Sciatic nerve (tissue), 2 donors: ENCODE measurements at regions not wholly inside any gene's neighbourhood (a gene's known extent, or its start where the extent isn't known, plus 50 kb on each side); places are given as distances from the start of the nearest gene placed in this dataset.
"Not testable (repeated sequence)": the region's sequence is repeated elsewhere in the genome, so short reads cannot be mapped to it uniquely, and the experiment has no call there.

Experiments
- ATAC-seq: fragments of 200-7000 bp; cut with Tn5 transposase; one replicate; pipeline ENCODE4 v1.9.1; 2020; ENCODE audit warnings: mild to moderate bottlenecking, moderate library complexity
- DNase-seq: peaks from one replicate; pipeline ENCODE4 v3.0.0-alpha.2; 2020; ENCODE audit warnings: low spot score
- intact Hi-C: fragments of 100-400 bp; cut with DNase I; formaldehyde crosslinking; loops from one replicate; pipeline ENCODE4 v1.14.2; 2022
- donor health status: DM: no; HTN: no; CAD: no.
- donor health status: DM: no; HTN: no; CAD: no.

GRCh38 chr3:6315906-6316305 lies 545.0 kb upstream of the GRM7 start:
- ATAC-seq = no peak
- intact Hi-C loops = loop anchor here (2.0 kb wide), 1 partner anchor 57 kb away; no protein-coding TSS in a partner anchor
- DNase-seq = no peak

DNA sequence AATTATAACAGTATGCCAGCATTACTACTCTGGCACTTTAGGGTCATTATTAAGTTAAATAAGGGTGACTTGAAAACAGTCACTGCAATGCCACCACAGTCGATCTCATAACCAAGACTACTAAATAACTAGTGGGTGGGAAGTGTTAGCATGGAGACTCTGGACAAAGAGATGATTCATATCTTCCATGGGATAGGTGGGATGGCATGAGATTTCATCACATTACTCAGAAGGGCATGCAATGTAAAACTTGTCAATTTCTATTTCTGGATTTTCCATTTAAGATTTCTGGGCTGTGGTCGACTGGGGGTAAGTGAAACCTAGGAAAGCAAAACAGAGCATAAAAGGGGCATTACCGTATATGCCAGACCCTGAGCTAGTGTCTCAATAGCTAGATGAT lies 538.9 kb upstream of the GRM7 start:
- DNase-seq (no peak), ATAC-seq (no peak)
- intact Hi-C loops = no loop called here

DNA sequence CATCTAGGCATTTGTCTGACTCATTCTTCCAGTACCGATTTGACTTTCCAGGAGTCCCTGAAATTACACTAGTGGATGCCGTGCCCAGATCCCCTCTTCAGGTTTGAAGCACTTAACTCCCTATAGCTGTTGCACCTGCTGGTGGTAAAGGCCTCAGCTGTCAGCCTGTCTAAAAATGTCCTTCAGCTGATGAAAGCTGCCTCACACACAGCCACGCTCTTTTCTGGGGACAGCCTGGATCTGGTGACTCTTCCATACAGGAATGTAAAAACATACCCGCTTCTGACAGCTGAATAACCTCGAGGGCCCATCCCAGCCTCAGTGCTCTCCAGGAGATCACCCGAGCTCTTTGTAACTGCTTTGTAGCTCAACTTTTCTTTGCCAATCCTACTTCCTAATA lies 534.1 kb upstream of the GRM7 start:
- intact Hi-C loops = no loop called here
- DNase-seq (no peak), ATAC-seq (no peak)

- intact Hi-C loops, ATAC-seq, DNase-seq: not testable (repeated sequence)
Observed at GRCh38 chr3:6340980-6341325, 520.0 kb upstream of the GRM7 start.

DNA sequence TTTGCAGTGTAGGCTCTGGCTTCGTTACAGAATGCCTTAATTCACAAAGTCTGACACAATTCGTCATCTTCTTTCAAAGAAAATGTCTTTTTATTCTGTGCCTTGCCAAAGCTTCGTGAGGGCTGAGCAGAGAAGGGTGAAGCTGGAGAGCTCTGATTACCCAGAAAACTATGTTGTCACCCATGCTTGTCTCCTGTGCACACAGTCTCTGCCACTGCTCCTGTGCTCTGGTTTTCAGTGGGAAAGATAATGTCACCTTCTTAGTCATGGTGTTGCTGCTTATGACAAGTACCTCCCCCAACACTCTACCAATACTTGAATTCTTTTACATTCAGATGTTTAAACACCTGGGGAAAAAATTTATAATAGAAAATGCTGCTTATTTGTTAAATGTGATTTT lies 509.2 kb upstream of the GRM7 start:
- no peak for ATAC-seq
- intact Hi-C loops = no loop called here

GRCh38 chr3:6354653-6355052 lies 506.3 kb upstream of the GRM7 start:
- DNase-seq (no peak), ATAC-seq (no peak)
- intact Hi-C loops = no loop called here

More for the DNA sequence above, 509.2 kb upstream of the GRM7 start:
- DNase-seq = no peak

DNA sequence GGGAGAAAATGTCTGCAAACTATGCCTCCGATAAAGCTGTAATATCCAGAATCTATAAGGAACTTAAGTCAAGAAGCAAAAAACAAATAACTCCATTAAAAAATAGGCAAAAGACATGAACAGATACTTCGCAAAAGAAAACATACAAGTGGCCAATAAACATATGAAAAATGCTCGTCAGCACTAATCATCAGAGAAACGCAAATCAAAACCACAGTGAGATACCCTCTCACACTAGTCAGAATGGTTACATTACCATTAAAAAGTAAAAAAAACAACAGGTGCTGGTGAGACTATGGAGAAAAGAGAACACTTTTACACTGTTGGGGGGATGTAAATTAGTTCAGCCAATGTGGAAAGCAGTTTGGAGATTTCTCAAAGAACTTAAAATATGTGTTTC lies 498.5 kb upstream of the GRM7 start:
- intact Hi-C loops = loop anchor here (10.0 kb wide), 1 partner anchor 1282 kb away; no protein-coding TSS in a partner anchor
- DNase-seq = no peak
- ATAC-seq = no peak

GRCh38 chr3:6367171-6367570 lies 493.7 kb upstream of the GRM7 start:
- DNase-seq (no peak), ATAC-seq (no peak)
- intact Hi-C loops = loop anchor here (10.0 kb wide), 1 partner anchor 1278 kb away; no protein-coding TSS in a partner anchor

DNA sequence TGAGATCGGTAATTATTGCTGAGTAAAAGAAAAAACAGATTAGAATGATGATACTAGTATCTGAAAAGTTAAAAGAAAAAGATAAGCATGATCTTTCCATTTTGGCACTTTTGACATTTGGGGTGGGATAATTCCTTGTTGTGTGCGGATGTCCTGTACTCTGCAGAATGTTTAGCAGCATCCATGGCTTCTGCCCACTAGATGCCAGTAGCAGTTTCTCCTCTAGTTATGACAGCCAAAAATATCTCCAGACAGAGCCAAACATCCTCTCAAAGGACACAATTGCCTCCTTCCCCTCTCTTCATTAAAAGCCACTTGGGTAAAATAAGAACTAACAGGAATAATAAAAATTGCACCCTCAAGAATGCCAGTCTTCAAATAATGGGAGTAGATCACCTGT lies 468.8 kb upstream of the GRM7 start:
- ATAC-seq = no peak
- intact Hi-C loops = no loop called here
- DNase-seq = no peak

DNA sequence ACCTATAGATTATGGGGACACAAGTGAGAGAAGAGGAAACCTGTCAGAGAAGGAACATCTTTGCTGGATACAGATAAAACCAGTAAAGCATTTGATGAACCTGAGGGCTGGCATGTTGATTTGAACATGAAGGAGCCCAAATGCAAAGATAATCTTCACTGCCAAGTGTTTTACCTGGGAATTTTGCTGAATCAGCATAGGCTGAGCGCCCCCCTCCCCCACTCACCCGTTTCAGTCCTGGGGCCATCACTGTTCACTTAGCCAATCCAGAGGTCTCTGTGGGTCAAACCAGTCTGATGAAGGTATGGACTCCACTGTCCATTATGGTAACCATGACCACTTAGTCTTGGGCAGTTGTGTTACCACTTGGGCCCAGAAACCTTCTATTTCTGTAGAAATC lies 466.0 kb upstream of the GRM7 start:
- intact Hi-C loops = no loop called here
- DNase-seq (no peak), ATAC-seq (no peak)

DNA sequence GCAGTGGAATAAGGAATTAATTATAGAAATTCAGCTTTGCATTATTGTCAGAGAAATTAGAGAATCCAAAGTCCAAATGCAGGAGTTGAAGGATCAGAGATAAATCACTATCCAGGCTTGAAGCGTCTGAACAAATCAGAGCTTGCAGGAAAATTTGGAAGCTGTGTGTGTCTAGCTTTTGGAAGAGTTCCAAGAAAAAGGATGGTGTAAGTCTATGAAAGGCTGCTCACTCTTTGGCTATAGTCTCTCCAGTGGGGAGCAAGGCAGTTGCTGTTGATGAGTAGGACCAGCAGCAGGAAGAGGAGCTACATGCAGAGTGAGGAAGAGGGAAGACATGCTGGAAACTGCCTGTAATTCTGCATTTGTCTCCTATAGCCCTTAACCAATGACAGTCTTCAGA lies 464.3 kb upstream of the GRM7 start:
- ATAC-seq = no peak
- intact Hi-C loops = no loop called here
- DNase-seq = no peak

GRCh38 chr3:6402666-6403065 lies 458.2 kb upstream of the GRM7 start:
- DNase-seq, intact Hi-C loops, ATAC-seq: not testable (repeated sequence)

GRCh38 chr3:6406923-6407322 lies 454.0 kb upstream of the GRM7 start:
- DNase-seq, ATAC-seq, intact Hi-C loops: not testable (repeated sequence)

GRCh38 chr3:6416049-6416661 lies 444.8 kb upstream of the GRM7 start:
- no peak for DNase-seq
- intact Hi-C loops = no loop called here

GRCh38 chr3:6417174-6417573 lies 443.7 kb upstream of the GRM7 start:
- intact Hi-C loops = no loop called here
- ATAC-seq = no peak

More at GRCh38 chr3:6416049-6416661, 444.8 kb upstream of the GRM7 start:
- no peak for ATAC-seq

GRCh38 chr3:6418485-6418884 lies 442.4 kb upstream of the GRM7 start:
- no peak for ATAC-seq
- no peak for DNase-seq
- intact Hi-C loops = no loop called here

More at GRCh38 chr3:6417174-6417573, 443.7 kb upstream of the GRM7 start:
- no peak for DNase-seq

GRCh38 chr3:6421666-6422445 lies 439.1 kb upstream of the GRM7 start:
- intact Hi-C loops = no loop called here
- DNase-seq = no peak
- no peak for ATAC-seq

GRCh38 chr3:6425289-6425820 lies 435.6 kb upstream of the GRM7 start:
- ATAC-seq (no peak), DNase-seq (no peak)
- intact Hi-C loops = no loop called here

- not testable (repeated sequence) for ATAC-seq, DNase-seq
Observed at GRCh38 chr3:6428276-6428675, 432.6 kb upstream of the GRM7 start.

GRCh38 chr3:6435951-6436350 lies 425.0 kb upstream of the GRM7 start:
- ATAC-seq = no peak
- DNase-seq = no peak
- intact Hi-C loops = no loop called here

More at GRCh38 chr3:6428276-6428675, 432.6 kb upstream of the GRM7 start:
- intact Hi-C loops = not testable (repeated sequence)
